ENCODE measurements at regions not wholly inside any gene's neighbourhood (a gene's known extent, or its start where the extent isn't known, plus 50 kb on each side); places are given as distances from the start of the nearest gene placed in this dataset.

- Mint-ChIP-seq H3K36me3 (ENCODE audit: insufficient read depth) (no peaks in the 10 kb centered on the region), H3K4me3 (no peak overlapping the region), H3K27ac (ENCODE audit: low read depth) (no peak overlapping the region), H3K9me3 (no peaks in the 10 kb centered on the region), H3K27me3 (peaks cover 20% of the 10 kb centered on the region), H3K4me1 (no peaks in the 10 kb centered on the region)
- ATAC-seq (replicated peaks; ENCODE audit: extremely low read depth, poor library complexity, severe bottlenecking) (no peak), DNase-seq (ENCODE audit: low spot score in 2 of 2) (no peak)
Measured at GRCh38 chr4:163609019-163609418, 114.5 kb downstream of the TMA16 start.

GRCh38 chr4:163610648-163611047, 116.2 kb downstream of the TMA16 start:
- Mint-ChIP-seq H3K9me3 (no peaks in the 10 kb centered on the region), H3K27me3 (peaks cover 9% of the 10 kb centered on the region), H3K27ac (ENCODE audit: low read depth) (no peak overlapping the region), H3K36me3 (ENCODE audit: insufficient read depth) (no peaks in the 10 kb centered on the region), H3K4me1 (no peaks in the 10 kb centered on the region), H3K4me3 (no peak overlapping the region)
- DNase-seq (ENCODE audit: low spot score in 2 of 2): no peak
- no peak for ATAC-seq (replicated peaks; ENCODE audit: extremely low read depth, poor library complexity, severe bottlenecking)

DNA sequence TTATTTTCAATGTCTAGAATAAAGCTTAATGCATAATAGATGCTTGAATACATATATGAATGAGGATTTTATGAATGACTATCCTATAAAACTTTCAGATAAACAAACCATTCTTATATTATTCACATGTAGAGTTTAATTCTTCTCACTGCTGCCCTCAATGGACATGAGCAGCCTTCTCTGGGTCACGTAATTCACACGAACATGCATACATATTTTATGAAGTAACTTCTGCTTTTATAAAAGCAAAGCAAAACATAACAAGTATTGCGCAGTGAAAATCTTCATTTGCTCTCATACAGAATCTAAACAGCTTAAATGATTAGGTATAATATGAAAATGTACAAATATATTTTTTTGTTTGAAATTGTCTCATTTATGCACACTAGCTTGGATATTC, 116.7 kb downstream of the TMA16 start:
- no peaks in the 10 kb centered on the region for H3K4me1 Mint-ChIP-seq
- no peaks in the 10 kb centered on the region for H3K9me3 Mint-ChIP-seq
- H3K27ac Mint-ChIP-seq (ENCODE audit: low read depth): no peak overlapping the region
- H3K4me3 Mint-ChIP-seq: no peak overlapping the region
- H3K27me3 Mint-ChIP-seq: peaks cover 9% of the 10 kb centered on the region
- no peak for DNase-seq (ENCODE audit: low spot score in 2 of 2)
- no peak for ATAC-seq (replicated peaks; ENCODE audit: extremely low read depth, poor library complexity, severe bottlenecking)
- H3K36me3 Mint-ChIP-seq (ENCODE audit: insufficient read depth): no peaks in the 10 kb centered on the region

DNA sequence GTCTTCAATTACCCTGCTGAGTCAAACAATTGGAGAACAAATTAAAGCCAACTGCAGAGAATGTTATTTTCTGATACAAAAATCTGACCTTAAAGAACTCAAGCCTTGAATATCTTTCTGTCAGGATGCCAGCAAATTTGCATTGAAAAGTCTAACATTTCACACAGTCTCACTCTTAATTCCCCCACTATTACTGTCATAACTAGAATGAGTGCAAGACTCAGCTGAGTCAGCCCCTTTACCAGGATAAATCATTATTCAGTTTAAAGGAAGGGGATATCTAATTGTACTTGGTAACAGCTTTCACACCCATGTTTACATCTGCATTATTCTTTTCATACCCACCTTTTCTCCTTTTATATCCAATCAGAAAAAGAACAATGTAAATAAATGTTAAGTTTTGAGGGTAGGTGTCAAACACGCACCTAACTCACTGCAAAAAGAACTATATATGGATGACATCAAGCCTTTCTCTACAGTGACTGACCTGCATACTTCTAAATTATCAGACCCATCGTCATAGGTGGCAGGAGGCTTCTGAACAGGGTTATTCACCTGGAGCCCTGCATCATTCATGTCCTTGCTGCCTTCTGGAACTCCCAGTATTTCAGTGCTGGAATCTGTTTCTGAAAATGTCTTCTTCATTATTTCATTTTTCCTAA, 117.4 kb downstream of the TMA16 start:
- ATAC-seq (replicated peaks; ENCODE audit: extremely low read depth, poor library complexity, severe bottlenecking): no peak
- no peak overlapping the region for H3K4me3 Mint-ChIP-seq
- H3K36me3 Mint-ChIP-seq (ENCODE audit: insufficient read depth): no peaks in the 10 kb centered on the region
- no peaks in the 10 kb centered on the region for H3K9me3 Mint-ChIP-seq
- H3K27me3 Mint-ChIP-seq: peaks cover 6% of the 10 kb centered on the region
- H3K4me1 Mint-ChIP-seq: no peaks in the 10 kb centered on the region
- no peak overlapping the region for H3K27ac Mint-ChIP-seq (ENCODE audit: low read depth)
- DNase-seq (ENCODE audit: low spot score in 2 of 2): no peak

- peak overlapping the region; percentile 5 for H3K4me3 Mint-ChIP-seq
- no peaks in the 10 kb centered on the region for H3K4me1 Mint-ChIP-seq
- no peak overlapping the region for H3K27ac Mint-ChIP-seq (ENCODE audit: low read depth)
- DNase-seq (ENCODE audit: low spot score in 2 of 2) (no peak), ATAC-seq (replicated peaks; ENCODE audit: extremely low read depth, poor library complexity, severe bottlenecking) (no peak)
- no peaks in the 10 kb centered on the region for H3K36me3 Mint-ChIP-seq (ENCODE audit: insufficient read depth)
- no peaks in the 10 kb centered on the region for H3K9me3 Mint-ChIP-seq
- H3K27me3 Mint-ChIP-seq: no peaks in the 10 kb centered on the region
Measured at GRCh38 chr4:163612762-163613161, 118.3 kb downstream of the TMA16 start.

DNA sequence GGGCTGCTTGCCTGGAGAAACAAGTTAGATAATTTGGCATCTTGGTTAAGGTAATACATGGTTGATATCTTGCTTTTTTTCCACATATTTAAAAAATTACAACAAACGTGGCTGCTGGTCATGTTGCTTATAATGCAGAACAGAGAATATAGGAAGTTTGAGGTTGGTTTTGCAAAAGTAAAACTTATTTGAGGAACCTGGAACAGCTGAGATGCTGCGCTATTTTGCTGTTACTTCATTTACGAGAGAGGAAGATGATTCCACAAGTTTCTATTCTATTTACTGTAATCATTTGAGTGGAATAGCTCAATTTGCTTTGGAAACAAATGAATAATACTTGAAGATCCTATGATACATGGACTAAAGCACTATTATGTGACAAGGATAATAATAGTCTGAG, 118.9 kb downstream of the TMA16 start:
- Mint-ChIP-seq H3K4me1 (no peaks in the 10 kb centered on the region), H3K27ac (ENCODE audit: low read depth) (no peak overlapping the region), H3K27me3 (peaks cover under 1% of the 10 kb centered on the region), H3K9me3 (no peaks in the 10 kb centered on the region), H3K4me3 (no peak overlapping the region), H3K36me3 (ENCODE audit: insufficient read depth) (no peaks in the 10 kb centered on the region)
- DNase-seq (ENCODE audit: low spot score in 2 of 2) (no peak), ATAC-seq (replicated peaks; ENCODE audit: extremely low read depth, poor library complexity, severe bottlenecking) (no peak)

- H3K36me3 Mint-ChIP-seq (ENCODE audit: insufficient read depth): no peaks in the 10 kb centered on the region
- DNase-seq (ENCODE audit: low spot score in 2 of 2) (no peak), ATAC-seq (replicated peaks; ENCODE audit: extremely low read depth, poor library complexity, severe bottlenecking) (no peak)
- H3K4me1 Mint-ChIP-seq: no peaks in the 10 kb centered on the region
- no peak overlapping the region for H3K27ac Mint-ChIP-seq (ENCODE audit: low read depth)
- no peaks in the 10 kb centered on the region for H3K9me3 Mint-ChIP-seq
- H3K27me3 Mint-ChIP-seq: peaks cover 11% of the 10 kb centered on the region
- H3K4me3 Mint-ChIP-seq: no peak overlapping the region
Measured at GRCh38 chr4:163614866-163615265, 120.4 kb downstream of the TMA16 start.

DNA sequence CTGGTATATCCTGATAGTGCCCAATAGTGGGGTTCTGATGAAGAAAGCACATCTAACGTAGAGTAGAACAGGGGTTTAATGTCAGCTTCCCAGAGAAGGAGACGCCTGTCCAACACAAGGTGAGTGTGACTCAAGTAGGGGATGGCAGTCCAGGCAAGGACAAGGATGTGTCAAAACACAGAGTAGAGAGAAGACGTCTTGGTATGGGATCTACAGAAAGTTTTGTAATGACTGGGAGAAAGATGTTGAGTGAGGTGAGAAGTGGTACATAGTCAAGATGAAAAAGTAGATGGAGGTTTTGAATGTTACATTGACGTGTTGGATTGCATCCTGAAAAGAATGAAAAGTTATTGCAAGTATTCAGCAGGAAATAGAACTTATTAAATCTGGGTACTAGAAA, 124.4 kb downstream of the TMA16 start:
- no peak overlapping the region for H3K27ac Mint-ChIP-seq (ENCODE audit: low read depth)
- DNase-seq (ENCODE audit: low spot score in 2 of 2) (no peak), ATAC-seq (replicated peaks; ENCODE audit: extremely low read depth, poor library complexity, severe bottlenecking) (no peak)
- H3K27me3 Mint-ChIP-seq: peaks cover 11% of the 10 kb centered on the region
- no peaks in the 10 kb centered on the region for H3K4me1 Mint-ChIP-seq
- H3K9me3 Mint-ChIP-seq: no peaks in the 10 kb centered on the region
- H3K36me3 Mint-ChIP-seq (ENCODE audit: insufficient read depth): no peaks in the 10 kb centered on the region
- no peak overlapping the region for H3K4me3 Mint-ChIP-seq

GRCh38 chr4:163620738-163621137, 126.2 kb downstream of the TMA16 start:
- H3K27me3 Mint-ChIP-seq: peaks cover 11% of the 10 kb centered on the region
- no peak overlapping the region for H3K4me3 Mint-ChIP-seq

DNA sequence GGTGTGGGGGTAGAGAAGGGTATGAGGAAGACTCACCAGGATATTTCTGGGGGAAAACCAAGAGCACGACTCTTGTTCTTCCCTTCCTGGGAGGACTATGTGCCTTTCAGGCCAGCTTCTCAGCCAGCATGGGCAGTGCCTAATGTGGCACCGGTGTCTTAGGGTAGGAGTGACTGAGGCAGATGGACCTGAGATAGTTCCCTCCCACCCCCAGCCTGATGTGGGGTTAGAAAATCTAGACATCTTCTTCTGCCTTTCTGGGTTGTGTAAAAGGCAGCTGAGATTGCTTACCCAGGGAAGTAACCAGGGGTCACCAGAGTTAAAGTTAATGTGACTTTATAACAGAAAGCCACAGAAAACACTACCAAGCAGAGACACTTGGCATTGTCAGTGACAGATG, 127.3 kb downstream of the TMA16 start:
- Mint-ChIP-seq H3K9me3 (no peaks in the 10 kb centered on the region), H3K36me3 (ENCODE audit: insufficient read depth) (no peaks in the 10 kb centered on the region), H3K4me1 (no peaks in the 10 kb centered on the region), H3K27me3 (peaks cover 11% of the 10 kb centered on the region), H3K4me3 (no peak overlapping the region), H3K27ac (ENCODE audit: low read depth) (no peak overlapping the region)
- DNase-seq (ENCODE audit: low spot score in 2 of 2) (no peak), ATAC-seq (replicated peaks; ENCODE audit: extremely low read depth, poor library complexity, severe bottlenecking) (no peak)

More at GRCh38 chr4:163620738-163621137, 126.2 kb downstream of the TMA16 start:
- H3K36me3 Mint-ChIP-seq (ENCODE audit: insufficient read depth): no peaks in the 10 kb centered on the region
- H3K27ac Mint-ChIP-seq (ENCODE audit: low read depth): no peak overlapping the region
- H3K4me1 Mint-ChIP-seq: no peaks in the 10 kb centered on the region
- ATAC-seq (replicated peaks; ENCODE audit: extremely low read depth, poor library complexity, severe bottlenecking): no peak
- H3K9me3 Mint-ChIP-seq: no peaks in the 10 kb centered on the region
- no peak for DNase-seq (ENCODE audit: low spot score in 2 of 2)

- Mint-ChIP-seq H3K27me3 (peaks cover 11% of the 10 kb centered on the region), H3K36me3 (ENCODE audit: insufficient read depth) (no peaks in the 10 kb centered on the region), H3K4me3 (no peak overlapping the region), H3K4me1 (no peaks in the 10 kb centered on the region), H3K9me3 (no peaks in the 10 kb centered on the region), H3K27ac (ENCODE audit: low read depth) (no peak overlapping the region)
- DNase-seq (ENCODE audit: low spot score in 2 of 2) (no peak), ATAC-seq (replicated peaks; ENCODE audit: extremely low read depth, poor library complexity, severe bottlenecking) (no peak)
Measured at GRCh38 chr4:163622379-163623035, 128.0 kb downstream of the TMA16 start.

GRCh38 chr4:163623787-163624186, 129.3 kb downstream of the TMA16 start:
- no peak for DNase-seq (ENCODE audit: low spot score in 2 of 2)
- Mint-ChIP-seq H3K27me3 (peaks cover 16% of the 10 kb centered on the region), H3K27ac (ENCODE audit: low read depth) (no peak overlapping the region), H3K36me3 (ENCODE audit: insufficient read depth) (no peaks in the 10 kb centered on the region), H3K4me1 (no peaks in the 10 kb centered on the region), H3K4me3 (no peak overlapping the region), H3K9me3 (no peaks in the 10 kb centered on the region)
- ATAC-seq (replicated peaks; ENCODE audit: extremely low read depth, poor library complexity, severe bottlenecking): no peak

- DNase-seq (ENCODE audit: low spot score in 2 of 2) (no peak), ATAC-seq (replicated peaks; ENCODE audit: extremely low read depth, poor library complexity, severe bottlenecking) (no peak)
- Mint-ChIP-seq H3K4me1 (no peaks in the 10 kb centered on the region), H3K4me3 (no peak overlapping the region), H3K9me3 (no peaks in the 10 kb centered on the region), H3K27me3 (peaks cover 11% of the 10 kb centered on the region), H3K27ac (ENCODE audit: low read depth) (no peak overlapping the region), H3K36me3 (ENCODE audit: insufficient read depth) (no peaks in the 10 kb centered on the region)
Measured at GRCh38 chr4:163624727-163625126, 130.2 kb downstream of the TMA16 start.
